ENCODE measurements at regions not wholly inside any gene's neighbourhood (a gene's known extent, or its start where the extent isn't known, plus 50 kb on each side); places are given as distances from the start of the nearest gene placed in this dataset.

DNA sequence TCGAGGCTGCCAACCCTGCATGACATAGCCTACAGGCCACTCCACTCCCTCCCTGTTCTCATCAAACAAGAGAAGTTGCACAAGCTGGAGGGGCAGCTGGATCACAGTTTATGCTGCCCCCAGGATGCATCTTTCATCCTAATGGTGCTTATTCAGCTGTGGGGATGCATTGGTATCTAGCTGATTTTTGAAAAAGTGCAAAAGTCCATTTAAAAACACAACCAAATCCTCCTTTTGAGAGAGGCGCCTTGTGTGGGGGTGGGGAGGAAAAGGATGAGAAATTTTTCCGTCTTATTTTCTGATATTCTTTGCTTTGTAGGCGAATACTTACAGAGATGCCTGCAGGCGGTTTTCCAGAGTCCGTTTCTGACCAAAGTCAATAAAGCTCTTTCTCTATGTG lies 276.4 kb upstream of the BOD1L1 start:
- Histone ChIP-seq H3K27me3 (ENCODE audit: control insufficient read depth, insufficient read depth, low read length) (no peaks in the 10 kb centered on the region), H3K9me3 (ENCODE audit: control insufficient read depth, insufficient read depth, low read length) (no peaks in the 10 kb centered on the region), H3K27ac (ENCODE audit: low read depth, low read length) (no peak overlapping the region), H3K4me3 (ENCODE audit: low read depth, low read length) (no peak overlapping the region)
- ChIA-PET CTCF (interaction anchor here (0.7 to 1.5 kb wide), 3 partner anchors 19 to 250 kb away, joined by 3 to 4 read pairs (median 3); no protein-coding TSS in a partner anchor), POLR2A (no interaction called here)
- no peak for DNase-seq (ENCODE audit: low read depth, low spot score)
- TF ChIP-seq, protein P1, sequence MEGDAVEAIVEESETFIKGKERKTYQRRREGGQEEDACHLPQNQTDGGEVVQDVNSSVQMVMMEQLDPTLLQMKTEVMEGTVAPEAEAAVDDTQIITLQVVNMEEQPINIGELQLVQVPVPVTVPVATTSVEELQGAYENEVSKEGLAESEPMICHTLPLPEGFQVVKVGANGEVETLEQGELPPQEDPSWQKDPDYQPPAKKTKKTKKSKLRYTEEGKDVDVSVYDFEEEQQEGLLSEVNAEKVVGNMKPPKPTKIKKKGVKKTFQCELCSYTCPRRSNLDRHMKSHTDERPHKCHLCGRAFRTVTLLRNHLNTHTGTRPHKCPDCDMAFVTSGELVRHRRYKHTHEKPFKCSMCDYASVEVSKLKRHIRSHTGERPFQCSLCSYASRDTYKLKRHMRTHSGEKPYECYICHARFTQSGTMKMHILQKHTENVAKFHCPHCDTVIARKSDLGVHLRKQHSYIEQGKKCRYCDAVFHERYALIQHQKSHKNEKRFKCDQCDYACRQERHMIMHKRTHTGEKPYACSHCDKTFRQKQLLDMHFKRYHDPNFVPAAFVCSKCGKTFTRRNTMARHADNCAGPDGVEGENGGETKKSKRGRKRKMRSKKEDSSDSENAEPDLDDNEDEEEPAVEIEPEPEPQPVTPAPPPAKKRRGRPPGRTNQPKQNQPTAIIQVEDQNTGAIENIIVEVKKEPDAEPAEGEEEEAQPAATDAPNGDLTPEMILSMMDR (IDR thresholded peaks at IDR 0.05; ENCODE audit: low read depth, low read length) = no peak

DNA sequence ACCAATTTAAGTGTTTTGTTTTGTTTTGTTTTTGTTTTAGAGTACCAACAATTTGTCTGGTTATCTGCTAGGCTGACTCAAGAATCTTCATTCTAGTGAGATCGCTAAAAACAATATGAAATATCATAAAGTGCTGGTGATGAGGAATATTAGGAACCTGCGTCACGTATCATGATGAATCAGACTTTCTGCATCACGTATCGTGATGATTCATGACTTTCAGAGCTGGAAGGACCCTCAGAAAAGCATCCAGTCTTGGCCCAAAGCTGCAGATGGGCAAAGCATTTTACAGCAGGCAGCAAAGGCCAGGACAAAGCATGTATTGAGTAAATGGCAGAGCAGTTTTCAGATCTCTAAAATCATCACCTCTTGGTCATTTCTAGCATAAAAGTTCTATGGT lies 278.0 kb upstream of the BOD1L1 start:
- Histone ChIP-seq H3K9me3 (ENCODE audit: control insufficient read depth, insufficient read depth, low read length) (no peaks in the 10 kb centered on the region), H3K4me3 (ENCODE audit: low read depth, low read length) (no peak overlapping the region), H3K27me3 (ENCODE audit: control insufficient read depth, insufficient read depth, low read length) (no peaks in the 10 kb centered on the region), H3K27ac (ENCODE audit: low read depth, low read length) (peak overlapping the region; percentile 47)
- ChIA-PET CTCF (interaction anchor here (0.9 to 3.1 kb wide), 3 partner anchors 46 to 251 kb away, joined by 3 to 13 read pairs (median 3); no protein-coding TSS in a partner anchor), POLR2A (no interaction called here)
- DNase-seq (ENCODE audit: low read depth, low spot score) = peak; percentile 59
- TF ChIP-seq, protein P1 (IDR thresholded peaks at IDR 0.05; ENCODE audit: low read depth, low read length) = no peak

DNA sequence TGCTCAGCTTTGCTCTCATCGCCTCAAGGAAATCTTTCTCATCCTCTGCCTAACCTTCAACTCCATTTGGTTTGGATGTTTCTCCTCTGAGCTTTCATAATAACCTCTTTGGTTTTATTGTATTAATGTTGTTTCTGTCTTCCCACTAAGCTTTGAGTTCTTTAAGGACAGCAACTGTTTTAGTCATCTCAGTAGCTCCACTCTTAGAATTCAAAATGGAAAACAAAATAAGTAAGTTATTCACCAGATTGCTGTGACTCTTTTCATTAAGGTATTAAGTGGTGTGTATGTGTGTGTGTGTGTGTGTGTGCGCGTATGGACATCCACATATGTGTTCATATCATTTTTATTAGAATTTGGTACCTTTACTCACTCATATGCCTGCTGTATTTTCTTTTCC lies 279.2 kb upstream of the BOD1L1 start:
- H3K27ac ChIP-seq (ENCODE audit: low read depth, low read length) = peak overlapping the region; percentile 88
- CTCF ChIA-PET = interaction anchor here (0.6 to 3.1 kb wide), 6 partner anchors 12 to 1101 kb away, joined by 3 to 13 read pairs (median 4); no protein-coding TSS in a partner anchor
- H3K27me3 ChIP-seq (ENCODE audit: control insufficient read depth, insufficient read depth, low read length) = no peaks in the 10 kb centered on the region
- no peak for DNase-seq (ENCODE audit: low read depth, low spot score)
- H3K9me3 ChIP-seq (ENCODE audit: control insufficient read depth, insufficient read depth, low read length) = no peaks in the 10 kb centered on the region
- no peak overlapping the region for H3K4me3 ChIP-seq (ENCODE audit: low read depth, low read length)
- TF ChIP-seq, protein P1 (IDR thresholded peaks at IDR 0.05; ENCODE audit: low read depth, low read length) = no peak
- POLR2A ChIA-PET = interaction anchor here (0.6 to 1.7 kb wide), 6 partner anchors 9 to 82 kb away, joined by 3 to 8 read pairs (median 4); no protein-coding TSS in a partner anchor

DNA sequence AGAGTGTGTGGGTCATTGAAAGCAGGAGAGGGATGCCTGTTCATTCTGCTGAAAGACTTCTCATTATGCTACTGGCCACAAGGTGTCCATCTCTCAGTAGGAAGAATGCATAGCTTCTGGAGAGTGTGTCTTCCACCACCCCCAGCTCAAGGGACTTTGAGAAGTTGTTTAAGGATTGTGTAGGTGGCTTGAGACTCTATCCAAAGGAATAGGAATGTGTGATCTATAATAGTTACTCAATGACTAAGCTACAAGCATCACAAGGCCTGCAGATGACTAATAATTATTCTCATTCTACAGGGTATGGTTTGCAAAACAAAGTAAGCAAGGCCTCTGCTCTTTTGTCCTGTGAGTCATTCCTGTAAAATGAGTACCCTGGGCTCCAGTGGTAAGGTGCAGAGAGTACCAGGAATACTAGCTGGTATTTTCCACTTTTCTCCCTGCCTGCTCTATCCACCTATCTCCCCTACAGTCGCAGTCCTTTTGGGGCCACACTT lies 279.8 kb upstream of the BOD1L1 start:
- TF ChIP-seq, protein P1 (IDR thresholded peaks at IDR 0.05; ENCODE audit: low read depth, low read length) = peak; percentile 61
- Histone ChIP-seq H3K9me3 (ENCODE audit: control insufficient read depth, insufficient read depth, low read length) (no peaks in the 10 kb centered on the region), H3K27me3 (ENCODE audit: control insufficient read depth, insufficient read depth, low read length) (no peaks in the 10 kb centered on the region), H3K4me3 (ENCODE audit: low read depth, low read length) (no peak overlapping the region), H3K27ac (ENCODE audit: low read depth, low read length) (peak overlapping the region; percentile 93)
- ChIA-PET POLR2A (interaction anchor here (0.6 to 1.7 kb wide), 6 partner anchors 8 to 82 kb away, joined by 3 to 8 read pairs (median 4); no protein-coding TSS in a partner anchor), CTCF (interaction anchor here (0.6 to 3.1 kb wide), 8 partner anchors 10 to 1094 kb away, joined by 3 to 13 read pairs (median 6); no protein-coding TSS in a partner anchor)
- DNase-seq (ENCODE audit: low read depth, low spot score) = peak; percentile 90

DNA sequence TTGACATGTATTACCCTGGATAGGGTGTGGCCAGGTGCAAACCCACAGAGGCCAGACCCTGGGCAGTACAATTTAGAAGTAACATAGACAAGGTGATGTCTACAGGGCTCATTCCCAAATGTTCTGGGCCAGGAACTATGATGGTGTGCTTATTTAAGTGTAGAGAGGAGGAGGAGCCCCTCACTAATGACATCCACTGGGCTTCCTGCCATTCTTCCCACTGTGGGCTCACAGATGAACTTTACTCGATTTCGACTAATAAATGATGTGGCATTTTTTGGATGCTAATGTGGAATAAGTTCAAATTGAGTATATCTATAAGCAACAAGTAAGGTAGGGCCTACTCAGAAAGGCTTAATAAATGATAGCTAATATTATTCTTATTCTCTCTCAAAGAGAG lies 280.9 kb upstream of the BOD1L1 start:
- POLR2A ChIA-PET = interaction anchor here (1.6 kb wide), 1 partner anchor 80 kb away, joined by 5 read pairs; no protein-coding TSS in a partner anchor
- no peaks in the 10 kb centered on the region; the same call in 1 of the 2 replicates for H3K9me3 ChIP-seq (ENCODE audit: control insufficient read depth, insufficient read depth, low read length)
- CTCF ChIA-PET = interaction anchor here (1.3 to 3.1 kb wide), 3 partner anchors 9 to 254 kb away, joined by 5 to 13 read pairs (median 9); no protein-coding TSS in a partner anchor
- H3K4me3 ChIP-seq (ENCODE audit: low read depth, low read length) = no peak overlapping the region
- DNase-seq (ENCODE audit: low read depth, low spot score) = no peak
- H3K27me3 ChIP-seq (ENCODE audit: control insufficient read depth, insufficient read depth, low read length) = no peaks in the 10 kb centered on the region
- H3K27ac ChIP-seq (ENCODE audit: low read depth, low read length) = peak overlapping the region; percentile 69
- TF ChIP-seq, protein P1 (IDR thresholded peaks at IDR 0.05; ENCODE audit: low read depth, low read length) = no peak
